Immature natural killer cell (primary cell): ENCODE measurements at regions not wholly inside any gene's neighbourhood (a gene's known extent, or its start where the extent isn't known, plus 50 kb on each side); places are given as distances from the start of the nearest gene placed in this dataset.

Experiments
- DNase-seq, 3 donors: peaks; one replicate each; pipeline ENCODE4 v3.0.0; 2022; ENCODE audit warnings: mixed read lengths in 1 of 3
- H3K27ac Mint-ChIP-seq, 6 donors: one replicate each; pipeline ENCODE4 v1.8.0; 2020; ENCODE audit warnings: mixed read lengths in 6 of 6, mild to moderate bottlenecking in 5 of 6, inconsistent platforms in 4 of 6, moderate library complexity in 3 of 6
- H3K27me3 Mint-ChIP-seq, 3 donors: one replicate each; pipeline ENCODE4 v1.8.0; 2020 to 2021; ENCODE audit warnings: low read depth in 3 of 3, mild to moderate bottlenecking in 3 of 3, mixed read lengths in 3 of 3, moderate library complexity in 3 of 3, inconsistent platforms in 1 of 3
- H3K36me3 Mint-ChIP-seq, 3 donors: one replicate each; pipeline ENCODE4 v1.8.0; 2020; ENCODE audit warnings: mixed read lengths in 3 of 3, inconsistent platforms in 2 of 3, mild to moderate bottlenecking in 2 of 3
- H3K4me1 Mint-ChIP-seq, 2 donors: one replicate each; pipeline ENCODE4 v1.8.0; 2020; ENCODE audit warnings: inconsistent platforms in 2 of 2, mild to moderate bottlenecking in 2 of 2, mixed read lengths in 2 of 2, moderate library complexity in 1 of 2
- H3K4me3 Mint-ChIP-seq, 5 donors: one replicate each; pipeline ENCODE4 v1.8.0; 2020; ENCODE audit warnings: mild to moderate bottlenecking in 5 of 5, mixed read lengths in 5 of 5, inconsistent platforms in 3 of 5, moderate library complexity in 3 of 5
- H3K9me3 Mint-ChIP-seq, 6 donors: one replicate each; pipeline ENCODE4 v1.8.0; 2020; ENCODE audit warnings: mild to moderate bottlenecking in 6 of 6, mixed read lengths in 6 of 6, inconsistent platforms in 4 of 6, moderate library complexity in 3 of 6

DNA sequence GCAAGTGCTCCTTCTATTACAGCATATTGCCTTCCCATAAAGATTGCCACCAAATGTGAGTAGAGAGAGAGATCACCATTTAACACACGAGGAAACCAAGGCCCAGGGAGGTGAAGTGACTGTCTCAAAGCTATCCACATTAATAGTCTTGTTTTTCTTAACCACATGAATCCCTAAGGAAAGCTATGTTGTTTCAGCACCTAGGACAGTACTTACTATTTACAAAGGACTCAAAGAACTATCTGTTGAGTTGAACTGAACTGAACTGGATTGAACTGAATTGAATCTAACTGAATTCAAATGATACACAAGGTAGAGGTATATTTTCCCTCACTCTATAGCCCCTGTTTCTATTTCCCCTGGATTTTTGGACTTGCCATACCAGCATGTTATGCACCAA is 430.4 kb downstream of the CAAP1 start:
- Mint-ChIP-seq H3K36me3 (no peaks in the 10 kb centered on the region), H3K4me1 (no peaks in the 10 kb centered on the region), H3K9me3 (peaks cover 0 to 35% (median 13%) of the 10 kb centered on the region in 6 donors), H3K27me3 (no peaks in the 10 kb centered on the region), H3K27ac (no peak overlapping the region), H3K4me3 (no peak overlapping the region)
- DNase-seq: no peak

DNA sequence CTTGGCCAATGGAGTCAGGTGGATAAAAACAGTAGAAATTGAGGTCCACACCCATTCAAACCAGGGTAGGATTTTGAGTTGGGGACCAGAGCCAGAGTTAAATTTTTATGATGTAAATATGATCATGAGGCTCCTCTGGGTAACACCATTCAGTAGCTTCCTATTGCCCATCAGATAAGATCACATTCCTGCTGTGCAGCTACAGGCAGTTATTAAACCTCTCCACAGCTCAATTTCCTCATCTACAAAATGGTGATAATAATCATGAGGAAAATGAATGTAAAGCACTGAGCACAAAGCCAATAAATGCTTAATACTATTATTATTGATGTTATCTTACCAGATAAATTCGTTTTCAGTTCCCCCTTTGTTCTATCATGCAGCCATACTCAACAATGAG is 432.0 kb downstream of the CAAP1 start:
- Mint-ChIP-seq H3K9me3 (peaks cover 0 to 45% (median 10%) of the 10 kb centered on the region in 6 donors), H3K36me3 (no peaks in the 10 kb centered on the region), H3K27ac (no peak overlapping the region), H3K4me1 (no peaks in the 10 kb centered on the region), H3K27me3 (no peaks in the 10 kb centered on the region), H3K4me3 (no peak overlapping the region)
- DNase-seq: no peak

DNA sequence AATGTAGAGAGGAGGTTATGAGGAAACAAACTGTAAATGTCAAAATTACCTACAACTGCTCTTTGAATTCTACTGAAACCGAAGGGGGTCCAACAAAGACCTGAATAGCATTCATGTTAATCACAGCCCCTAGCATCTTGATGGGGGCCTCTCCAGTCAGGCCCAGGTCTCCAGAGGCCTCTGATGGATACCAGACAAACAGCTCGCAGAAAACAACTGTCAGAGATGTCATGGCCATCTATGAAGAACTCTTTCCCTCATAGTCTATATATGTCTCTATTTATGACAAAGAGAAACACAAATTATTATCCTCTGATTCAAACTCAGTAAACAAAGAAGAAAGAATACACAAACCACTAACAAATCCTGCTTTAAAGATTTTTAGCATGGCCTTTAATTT is 432.6 kb downstream of the CAAP1 start:
- Mint-ChIP-seq H3K4me3 (no peak overlapping the region), H3K27me3 (no peaks in the 10 kb centered on the region), H3K9me3 (peaks cover 0 to 45% (median 8%) of the 10 kb centered on the region in 6 donors), H3K27ac (no peak overlapping the region), H3K4me1 (no peaks in the 10 kb centered on the region), H3K36me3 (no peaks in the 10 kb centered on the region)
- DNase-seq: no peak

DNA sequence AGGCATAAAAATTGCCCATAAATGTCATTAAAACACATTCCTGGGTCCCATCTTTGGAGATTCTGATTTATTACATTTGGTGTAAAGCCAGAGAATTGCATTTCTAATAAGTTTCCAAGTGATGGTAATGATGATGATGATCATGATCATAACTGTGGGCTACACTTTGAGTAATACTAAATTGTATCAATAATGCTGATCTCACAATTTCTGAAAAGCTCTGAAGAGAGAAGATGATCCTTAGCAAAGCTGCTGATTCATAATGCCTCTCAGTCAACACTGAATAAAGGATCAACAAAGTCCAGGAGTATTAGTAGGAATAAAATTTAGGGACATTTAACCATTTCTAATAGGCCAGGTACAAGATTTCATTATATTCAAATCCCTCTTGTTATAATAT is 434.5 kb downstream of the CAAP1 start:
- H3K9me3 Mint-ChIP-seq: peaks cover 3 to 50% (median 8%) of the 10 kb centered on the region in 6 donors
- DNase-seq: no peak

DNA sequence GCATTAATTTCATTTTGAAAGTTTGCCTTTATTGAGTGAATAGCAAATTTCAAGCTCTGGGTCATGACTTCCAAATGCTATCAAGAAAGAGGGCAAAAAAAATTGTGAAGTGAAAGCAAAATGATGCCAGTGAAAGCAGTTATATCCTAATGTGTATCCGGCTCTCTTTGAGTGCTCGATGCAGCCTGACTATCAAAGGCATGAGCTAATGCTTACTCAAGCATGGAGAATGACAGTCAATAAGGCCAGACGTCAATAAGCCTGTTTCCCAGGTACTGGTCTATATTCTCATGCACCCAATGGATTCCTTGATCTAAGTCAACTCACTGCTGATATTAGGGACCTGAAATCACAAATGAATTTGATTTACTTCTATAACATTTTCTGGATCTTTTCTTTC is 435.5 kb downstream of the CAAP1 start:
- H3K27me3 Mint-ChIP-seq: peaks cover 0 to 2% (median 0%) of the 10 kb centered on the region in 3 donors
- H3K4me3 Mint-ChIP-seq: no peak overlapping the region
- H3K27ac Mint-ChIP-seq: no peak overlapping the region
- no peaks in the 10 kb centered on the region for H3K36me3 Mint-ChIP-seq
- peaks cover 3 to 48% (median 6%) of the 10 kb centered on the region in 6 donors for H3K9me3 Mint-ChIP-seq
- no peaks in the 10 kb centered on the region for H3K4me1 Mint-ChIP-seq
- DNase-seq: no peak

More for the DNA sequence above, 434.5 kb downstream of the CAAP1 start:
- H3K36me3 Mint-ChIP-seq: no peaks in the 10 kb centered on the region
- H3K27me3 Mint-ChIP-seq: no peaks in the 10 kb centered on the region
- H3K4me3 Mint-ChIP-seq: no peak overlapping the region
- H3K27ac Mint-ChIP-seq: no peak overlapping the region
- H3K4me1 Mint-ChIP-seq: no peaks in the 10 kb centered on the region

DNA sequence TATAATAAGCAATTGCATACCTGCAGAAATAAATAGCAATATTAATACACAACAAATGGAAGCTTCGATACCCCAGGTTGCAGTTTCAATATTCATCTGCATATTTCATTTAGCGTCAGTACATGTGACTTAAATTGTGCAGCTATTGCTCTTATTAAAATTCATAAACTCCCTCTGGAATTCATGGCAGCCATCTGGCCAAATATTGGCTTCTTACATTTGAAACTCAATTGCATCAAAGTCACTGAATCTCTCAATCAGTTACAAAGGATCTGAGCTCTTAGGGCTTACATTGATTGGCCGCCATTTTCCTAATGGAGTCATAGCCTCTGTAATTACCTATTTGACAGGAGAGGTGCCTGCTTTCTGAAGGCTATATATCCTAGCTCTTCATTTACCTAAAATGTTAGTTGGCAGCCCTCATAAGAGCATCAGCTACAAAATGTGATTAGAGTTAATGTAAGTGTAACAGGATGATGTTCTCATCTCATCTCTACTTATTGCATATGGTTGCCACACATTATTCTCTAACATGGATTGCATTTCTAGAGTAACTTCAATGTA is 453.5 kb downstream of the CAAP1 start:
- no peaks in the 10 kb centered on the region for H3K4me1 Mint-ChIP-seq

DNA sequence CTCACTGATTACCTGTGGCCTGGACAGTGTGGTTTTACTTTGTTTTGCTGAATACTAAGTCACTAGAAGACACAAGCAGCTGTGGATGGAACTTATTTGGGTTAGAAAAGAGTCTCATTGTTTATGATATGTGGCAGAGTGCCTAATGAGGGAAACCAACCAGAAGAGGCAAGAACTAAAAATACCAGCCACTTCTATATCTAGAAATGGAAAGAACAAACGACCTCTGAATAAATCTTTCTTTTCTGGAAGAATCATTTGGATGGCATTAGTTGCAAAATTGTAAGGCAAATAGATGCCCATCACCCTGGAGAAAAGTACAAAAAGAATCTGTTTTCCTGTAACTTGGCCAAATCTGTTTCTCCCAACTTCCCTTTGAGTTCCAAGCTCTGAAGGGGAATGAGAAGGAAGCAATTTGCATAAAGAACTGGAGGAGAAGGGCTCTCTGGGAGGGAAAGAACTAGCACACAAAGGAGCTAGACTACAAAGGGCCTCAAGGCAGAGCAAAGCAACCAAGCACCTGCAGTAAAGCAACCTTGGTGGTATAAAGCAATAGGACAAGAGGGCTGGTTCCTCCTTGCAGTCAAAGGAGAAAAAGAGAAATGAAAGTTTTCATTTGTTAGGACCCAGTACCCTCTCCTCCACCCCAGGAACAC is 455.4 kb downstream of the CAAP1 start:
- H3K27ac Mint-ChIP-seq: no peak overlapping the region
- H3K27me3 Mint-ChIP-seq: no peaks in the 10 kb centered on the region
- H3K4me1 Mint-ChIP-seq: no peaks in the 10 kb centered on the region
- no peak overlapping the region for H3K4me3 Mint-ChIP-seq
- peaks cover 7 to 26% (median 9%) of the 10 kb centered on the region in 6 donors for H3K9me3 Mint-ChIP-seq
- H3K36me3 Mint-ChIP-seq: no peaks in the 10 kb centered on the region
- DNase-seq: no peak

More for the DNA sequence above, 453.5 kb downstream of the CAAP1 start:
- Mint-ChIP-seq H3K4me3 (no peak overlapping the region), H3K27ac (no peak overlapping the region), H3K9me3 (peaks cover 10 to 23% (median 13%) of the 10 kb centered on the region in 6 donors), H3K36me3 (no peaks in the 10 kb centered on the region), H3K27me3 (no peaks in the 10 kb centered on the region)
- no peak for DNase-seq

DNA sequence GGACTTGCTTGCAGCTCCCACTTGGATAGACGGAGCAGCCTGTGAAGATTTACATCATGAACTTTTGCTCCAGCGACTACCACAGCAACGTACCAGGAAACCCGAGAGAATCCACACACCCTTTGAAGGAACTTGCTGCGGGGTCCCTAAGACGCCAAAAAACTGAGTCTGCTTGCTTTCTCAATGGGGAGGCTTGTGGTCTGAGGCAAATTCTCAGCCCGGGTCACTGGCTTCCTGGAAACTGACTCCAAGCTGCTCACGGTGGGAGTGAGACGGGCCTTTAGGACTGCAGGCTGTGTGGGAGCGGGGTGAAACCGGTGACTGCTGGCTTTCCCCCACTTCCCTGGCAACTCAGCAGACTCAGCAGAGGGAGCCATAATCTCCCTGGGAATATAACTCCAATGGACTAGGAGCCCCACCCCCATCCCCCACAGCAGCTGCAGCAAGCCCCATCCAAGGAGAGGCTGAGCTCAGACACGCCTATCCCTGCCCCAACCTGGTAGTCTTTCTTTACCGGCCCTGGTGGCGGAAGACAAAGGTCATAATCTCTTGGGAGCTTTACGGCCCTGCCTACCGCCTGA is 466.0 kb downstream of the CAAP1 start:
- Mint-ChIP-seq H3K36me3 (no peaks in the 10 kb centered on the region), H3K27me3 (peaks cover 0 to 2% (median 0%) of the 10 kb centered on the region in 3 donors), H3K27ac (no peak overlapping the region), H3K4me3 (no peak overlapping the region), H3K9me3 (peaks cover 10 to 56% (median 41%) of the 10 kb centered on the region in 6 donors), H3K4me1 (no peaks in the 10 kb centered on the region)
- DNase-seq: no peak

DNA sequence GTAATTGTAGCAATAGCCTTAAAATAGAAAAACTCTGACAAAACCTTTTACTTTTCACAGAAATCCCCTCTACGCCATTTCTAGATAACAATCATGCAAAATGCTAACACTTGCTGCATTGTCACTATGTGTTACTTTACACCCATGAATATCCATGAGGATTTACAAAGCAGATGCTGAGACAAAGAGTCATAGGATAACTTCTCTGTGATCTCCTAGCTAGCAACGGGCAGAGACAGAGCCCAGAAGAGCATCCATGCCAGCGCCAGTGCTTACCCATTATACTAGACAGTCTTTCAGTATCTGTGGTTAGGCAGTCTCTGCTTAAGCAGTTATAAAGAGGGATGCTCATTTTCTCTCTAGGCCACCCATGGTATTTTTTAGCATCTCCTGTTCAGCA is 474.1 kb downstream of the CAAP1 start:
- Mint-ChIP-seq H3K9me3 (peaks cover 4 to 23% (median 12%) of the 10 kb centered on the region in 6 donors), H3K4me3 (no peak overlapping the region), H3K4me1 (no peaks in the 10 kb centered on the region), H3K27ac (no peak overlapping the region), H3K27me3 (peaks cover 0 to 1% (median 0%) of the 10 kb centered on the region in 3 donors), H3K36me3 (no peaks in the 10 kb centered on the region)
- no peak for DNase-seq

DNA sequence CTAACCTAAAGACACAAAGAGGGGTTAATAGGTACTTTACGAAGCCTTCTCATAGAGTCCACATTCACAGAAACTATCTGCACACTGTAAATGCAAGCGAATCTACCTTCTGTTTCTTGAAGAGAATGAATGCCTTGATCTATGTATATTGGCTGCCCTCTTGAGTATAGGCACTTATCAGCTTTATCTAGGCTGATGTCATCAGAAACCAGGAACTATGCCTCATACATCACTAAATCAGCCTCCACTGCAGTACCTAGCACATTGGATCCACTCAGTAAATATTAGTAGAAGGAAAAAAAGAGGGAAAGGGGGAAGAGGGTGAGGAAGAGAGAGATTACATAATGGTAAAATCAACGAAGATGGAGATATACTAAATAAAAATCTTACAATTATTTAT is 477.1 kb downstream of the CAAP1 start:
- no peaks in the 10 kb centered on the region for H3K36me3 Mint-ChIP-seq
- no peaks in the 10 kb centered on the region for H3K4me1 Mint-ChIP-seq
- peaks cover 6 to 29% (median 15%) of the 10 kb centered on the region in 6 donors for H3K9me3 Mint-ChIP-seq
- H3K4me3 Mint-ChIP-seq: no peak overlapping the region
- no peak overlapping the region for H3K27ac Mint-ChIP-seq
- peaks cover 0 to 1% (median 0%) of the 10 kb centered on the region in 3 donors for H3K27me3 Mint-ChIP-seq
- no peak for DNase-seq

DNA sequence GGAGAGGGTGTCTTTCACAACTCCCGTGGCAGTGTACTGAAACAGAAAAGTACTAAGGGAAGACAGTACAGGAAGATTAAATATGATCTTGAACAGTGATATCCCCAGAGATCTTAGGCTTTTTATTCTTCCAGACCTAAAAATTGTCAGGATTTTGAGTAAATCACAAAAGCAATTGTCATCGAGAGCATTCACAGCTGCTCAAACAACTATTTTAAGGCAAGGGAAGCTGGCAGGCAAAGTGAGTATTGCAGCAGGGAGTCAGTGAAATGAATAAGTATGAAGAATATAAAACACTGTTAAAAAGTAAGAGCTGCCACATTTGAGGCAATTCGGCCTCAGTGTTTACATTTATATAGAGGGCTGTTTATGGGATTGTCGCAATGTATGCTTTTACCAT is 479.0 kb downstream of the CAAP1 start:
- peaks cover 0 to under 1% (median 0%) of the 10 kb centered on the region in 3 donors for H3K36me3 Mint-ChIP-seq
- no peaks in the 10 kb centered on the region for H3K4me1 Mint-ChIP-seq
- H3K27ac Mint-ChIP-seq: no peak overlapping the region
- DNase-seq: no peak
- H3K9me3 Mint-ChIP-seq: peaks cover 8 to 42% (median 22%) of the 10 kb centered on the region in 6 donors
- H3K4me3 Mint-ChIP-seq: no peak overlapping the region
- H3K27me3 Mint-ChIP-seq: peaks cover 0 to 1% (median under 1%) of the 10 kb centered on the region in 3 donors

DNA sequence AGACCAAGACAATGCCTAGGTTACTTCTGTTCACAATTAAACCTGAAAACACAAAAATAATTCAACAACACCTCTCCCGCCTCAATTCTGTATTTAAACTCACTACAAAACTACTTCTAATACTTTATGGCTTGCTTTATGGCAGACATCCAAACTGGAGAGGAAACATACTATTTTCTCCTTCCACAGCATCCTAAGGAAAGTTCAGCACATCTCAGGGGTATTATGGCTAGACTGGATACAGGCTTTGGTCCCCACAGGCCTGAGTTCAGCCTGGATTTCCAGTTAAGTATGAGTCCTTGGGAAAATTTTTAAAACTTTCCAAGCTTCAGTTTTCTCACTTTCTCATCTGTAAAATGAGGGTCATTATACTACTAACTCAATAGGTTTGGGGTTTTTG is 480.2 kb downstream of the CAAP1 start:
- no peak for DNase-seq
- H3K4me3 Mint-ChIP-seq: no peak overlapping the region
- peaks cover 0 to 3% (median 0%) of the 10 kb centered on the region in 3 donors for H3K36me3 Mint-ChIP-seq
- peaks cover 8 to 41% (median 27%) of the 10 kb centered on the region in 6 donors for H3K9me3 Mint-ChIP-seq
- H3K27ac Mint-ChIP-seq: no peak overlapping the region
- no peaks in the 10 kb centered on the region for H3K4me1 Mint-ChIP-seq
- peaks cover 1 to 2% (median 2%) of the 10 kb centered on the region in 3 donors for H3K27me3 Mint-ChIP-seq

DNA sequence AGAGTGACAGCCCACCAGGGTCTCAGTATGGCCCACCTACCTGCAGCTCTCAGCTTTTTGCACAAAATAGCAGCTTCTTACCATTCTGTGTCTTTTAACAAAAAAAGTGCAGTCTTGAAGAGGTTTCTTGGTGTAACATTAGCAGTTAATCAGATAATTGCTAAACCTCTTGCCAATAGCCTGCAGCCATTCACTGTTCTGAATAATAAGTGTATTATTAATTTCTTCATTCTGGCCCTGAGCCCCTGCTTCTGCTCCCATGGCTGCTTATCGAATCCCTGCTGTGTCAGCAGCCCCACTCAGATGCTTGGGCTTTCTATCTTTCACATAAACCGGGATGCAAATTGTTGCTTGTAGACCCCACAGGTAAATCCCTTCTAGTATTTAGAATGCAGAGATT is 485.9 kb downstream of the CAAP1 start:
- Mint-ChIP-seq H3K4me1 (no peaks in the 10 kb centered on the region), H3K9me3 (peaks cover 12 to 39% (median 28%) of the 10 kb centered on the region in 6 donors), H3K36me3 (peaks cover 3 to 5% (median 3%) of the 10 kb centered on the region in 3 donors), H3K4me3 (no peak overlapping the region), H3K27me3 (peaks cover 0 to 2% (median 2%) of the 10 kb centered on the region in 3 donors), H3K27ac (no peak overlapping the region)
- DNase-seq: no peak

DNA sequence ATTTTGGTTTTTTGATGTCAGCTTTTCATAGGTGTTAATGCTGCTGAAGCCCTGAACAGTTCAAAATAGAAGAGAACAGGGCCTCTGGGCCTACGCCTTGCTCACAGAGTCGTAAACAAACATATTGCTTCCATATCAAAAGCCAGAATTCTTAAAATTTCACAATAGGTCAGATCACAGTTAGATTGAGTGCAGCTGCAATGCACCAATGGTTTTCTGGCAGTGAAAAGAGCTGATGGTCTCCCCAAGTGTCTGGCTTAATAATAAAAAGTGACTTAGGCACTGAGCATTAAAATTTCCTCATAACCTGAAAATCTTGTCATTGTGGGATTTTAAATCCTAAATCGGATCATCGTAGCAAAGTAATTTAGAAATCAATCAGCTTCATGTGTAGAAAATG is 493.0 kb downstream of the CAAP1 start:
- Mint-ChIP-seq H3K9me3 (peaks cover 9 to 40% (median 22%) of the 10 kb centered on the region in 6 donors), H3K27ac (no peak overlapping the region), H3K4me1 (no peaks in the 10 kb centered on the region), H3K36me3 (peaks cover 0 to 5% (median 0%) of the 10 kb centered on the region in 3 donors), H3K4me3 (no peak overlapping the region), H3K27me3 (peaks cover 0 to 4% (median 0%) of the 10 kb centered on the region in 3 donors)
- DNase-seq: no peak
